ENCODE measurements at regions not wholly inside any gene's neighbourhood (a gene's known extent, or its start where the extent isn't known, plus 50 kb on each side); places are given as distances from the start of the nearest gene placed in this dataset.

GRCh38 chr1:14009582-14009981, 309.6 kb downstream of the PRDM2 start:
- POLR2A ChIA-PET, result no interaction called here
- WGBS (ENCODE audit: low lambda C conversion rate), result 0% methylated on average over 3 of the region's 3 CpGs
- no peak overlapping the region for H3K9ac ChIP-seq (ENCODE audit: insufficient read depth, low read depth, low read length)
- H3K9me3 ChIP-seq (ENCODE audit: low read length), result peaks cover 6% of the 10 kb centered on the region; the same call in 1 of the 2 replicates
- H3K27me3 ChIP-seq (ENCODE audit: control insufficient read depth in 1 of 2, insufficient read depth in 2 of 2, low read length in 2 of 2), result peaks cover 0 to 6% of the 10 kb centered on the region in 2 experiments; a peak in 2 of 5 replicates
- H2AFZ ChIP-seq (ENCODE audit: low read length), result no peak overlapping the region
- intact Hi-C loops (cut with micrococcal nuclease; ENCODE audit: unreplicated experiment), result no loop called here
- no peaks in the 10 kb centered on the region for H3K36me3 ChIP-seq (replicated peaks in 1 of 2; ENCODE audit: control insufficient read depth in 1 of 2, insufficient read depth in 2 of 2, low read length in 2 of 2)
- CTCF ChIA-PET (ENCODE audit: low intra/inter-chr PET ratio, low total read pairs), result no interaction called here
- no peak overlapping the region for H3K27ac ChIP-seq (ENCODE audit: extremely low read length, insufficient read depth, low read length)
- DNase-seq (ENCODE audit: low spot score) (no peak), FAIRE-seq (no peak), ATAC-seq (no peak)
- no peaks in the 10 kb centered on the region for H3K79me2 ChIP-seq (ENCODE audit: insufficient read depth, low read length)
- no peaks in the 10 kb centered on the region for H4K20me1 ChIP-seq (ENCODE audit: insufficient read depth, low read length)
- H3K4me3 ChIP-seq (replicated peaks in 1 of 3; ENCODE audit: insufficient read depth in 1 of 3, low read depth in 2 of 3, low read length in 3 of 3), result no peak overlapping the region
- TF ChIP-seq RBM39 (IDR thresholded peaks at IDR 0.05; ENCODE audit: low read depth, low read length, poor library complexity, severe bottlenecking) (no peak), ZNF225 (CRISPR knock-in tag; IDR thresholded peaks at IDR 0.05) (no peak), MLLT10 (CRISPR knock-in tag; IDR thresholded peaks at IDR 0.05) (no peak), SSRP1 (CRISPR knock-in tag; IDR thresholded peaks at IDR 0.05) (no peak), MXD3 (CRISPR knock-in tag; IDR thresholded peaks at IDR 0.05) (no peak), GATA4 (IDR thresholded peaks at IDR 0.05; ENCODE audit: borderline replicate concordance, low read depth) (no peak), ZNF768 (CRISPR knock-in tag; IDR thresholded peaks at IDR 0.05) (no peak), PLRG1 (conservative IDR thresholded peaks at IDR 0.05) (no peak), ZNF20 (CRISPR knock-in tag; IDR thresholded peaks at IDR 0.05) (no peak), NFIC (IDR thresholded peaks at IDR 0.05; ENCODE audit: low read length) (no peak), ZNF136 (CRISPR knock-in tag; IDR thresholded peaks at IDR 0.05; ENCODE audit: low read depth) (no peak), MLX (CRISPR knock-in tag; IDR thresholded peaks at IDR 0.05) (no peak), ZNF740 (CRISPR knock-in tag; IDR thresholded peaks at IDR 0.05) (no peak), U2AF2 (IDR thresholded peaks at IDR 0.05; ENCODE audit: low read depth, low read length) (no peak), MTF2 (CRISPR knock-in tag; IDR thresholded peaks at IDR 0.05; ENCODE audit: borderline replicate concordance) (no peak), NFYC (CRISPR knock-in tag; IDR thresholded peaks at IDR 0.05) (no peak), ZBTB1 (CRISPR knock-in tag; IDR thresholded peaks at IDR 0.05; ENCODE audit: borderline replicate concordance) (no peak), POLR2G (IDR thresholded peaks at IDR 0.05; ENCODE audit: low read depth, low read length) (no peak), REL (CRISPR knock-in tag; conservative IDR thresholded peaks at IDR 0.05) (no peak), ZBTB25 (CRISPR knock-in tag; IDR thresholded peaks at IDR 0.05) (no peak)
- in situ Hi-C loops (cut with HindIII; ENCODE audit: extremely low pct_ligation_motif_present, low pct_unique_long_range_greater_than_20kb), result no loop called here
- H3K4me1 ChIP-seq (ENCODE audit: insufficient read depth, low read length), result no peaks in the 10 kb centered on the region
- no TSS peak for BruUV-seq (replicated peaks)
- no peak overlapping the region for H3K4me2 ChIP-seq (ENCODE audit: low read depth, low read length)
